Ectodermal cell (in vitro differentiated cells): ENCODE measurements at regions not wholly inside any gene's neighbourhood (a gene's known extent, or its start where the extent isn't known, plus 50 kb on each side); places are given as distances from the start of the nearest gene placed in this dataset.

Experiments used
- H3K27ac ChIP-seq: 2 replicates; pipeline ENCODE4 v1.7.0; 2013; ENCODE audit warnings: mild to moderate bottlenecking, low read depth, low read length; ENCODE audit not compliant: insufficient read depth, poor library complexity, severe bottlenecking
- H3K27me3 ChIP-seq: 2 replicates; pipeline ENCODE4 v1.7.0; 2013; ENCODE audit warnings: mild to moderate bottlenecking, low read length; ENCODE audit not compliant: insufficient read depth, control insufficient read depth, poor library complexity, severe bottlenecking
- H3K36me3 ChIP-seq: one replicate; pipeline ENCODE4 v1.7.0; 2013; ENCODE audit warnings: low read length; ENCODE audit not compliant: control insufficient read depth, insufficient read depth
- H3K4me1 ChIP-seq: one replicate; pipeline ENCODE4 v1.7.0; 2013; ENCODE audit warnings: low read length; ENCODE audit not compliant: control insufficient read depth, insufficient read depth
- H3K4me3 ChIP-seq: 2 replicates; pipeline ENCODE4 v1.7.0; 2013; ENCODE audit warnings: low read depth, low read length, control low read depth; ENCODE audit not compliant: insufficient read depth
- H3K9me3 ChIP-seq: 2 replicates; pipeline ENCODE4 v1.7.0; 2013; ENCODE audit warnings: mild to moderate bottlenecking, low read length, moderate library complexity; ENCODE audit not compliant: control insufficient read depth
- WGBS, 2 experiments: methylation state at CpG; one replicate each; pipeline ENCODE4 v1.1.7; 2013; ENCODE audit warnings: missing lambda C conversion rate in 2 of 2; 5-methylcytosine and 5-hydroxymethylcytosine counted together

DNA sequence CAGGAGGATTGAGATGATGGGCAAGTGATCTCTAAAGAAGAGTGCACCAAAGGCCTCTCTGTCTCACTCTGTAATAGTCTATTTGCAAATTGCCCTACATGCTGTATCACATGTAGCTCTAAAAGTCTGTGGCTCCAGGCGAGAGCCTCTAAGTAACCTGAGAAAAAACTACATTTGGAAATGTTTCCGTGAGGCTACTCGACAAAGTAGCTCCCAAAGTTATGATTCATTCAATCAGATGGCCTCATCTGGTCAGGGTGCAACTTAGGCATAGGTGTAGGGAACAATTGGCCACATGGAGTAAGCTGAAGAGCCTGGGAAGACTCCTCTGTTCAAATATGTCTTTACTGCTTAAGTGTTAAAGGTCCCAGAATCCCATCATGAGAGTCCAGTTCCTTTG is 155.4 kb upstream of the PLEKHG7 start:
- 92 to 95% methylated on average over 3 of the region's 3 CpGs for WGBS, 2 experiments
- no peak overlapping the region for H3K4me3 ChIP-seq

DNA sequence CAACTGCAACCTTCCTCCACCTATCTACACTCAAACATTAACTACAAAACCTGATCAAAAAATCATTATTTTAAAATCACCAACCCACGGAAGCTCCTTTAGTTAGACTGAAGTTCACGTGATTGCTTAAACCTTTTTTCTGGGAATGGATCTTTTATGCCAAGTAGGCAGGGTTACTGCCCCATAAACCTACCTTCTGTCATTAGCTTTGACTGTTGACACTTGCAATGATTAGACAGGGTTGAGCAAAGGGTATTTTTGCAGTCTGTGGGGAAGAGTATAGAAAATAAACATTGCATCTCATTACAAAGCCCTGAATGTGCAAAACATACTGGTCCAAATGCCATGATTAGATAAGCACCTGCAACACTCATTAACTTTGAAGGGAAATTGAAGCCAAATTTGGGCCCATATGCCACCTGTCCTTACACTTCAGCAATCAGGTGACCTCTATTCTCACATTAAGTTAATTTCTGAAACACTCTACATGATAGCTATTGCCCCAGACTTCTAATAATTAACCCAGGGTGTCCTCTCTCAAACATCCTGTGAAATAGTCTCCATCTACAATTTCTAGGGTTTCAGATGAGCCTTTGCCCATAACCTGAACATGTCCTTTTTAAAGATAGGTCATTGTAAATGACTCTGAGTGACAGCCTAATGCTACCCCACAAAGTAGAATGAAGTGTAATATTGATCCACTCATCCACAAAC is 156.0 kb upstream of the PLEKHG7 start:
- WGBS, 2 experiments: 89 to 97% methylated on average over 2 of the region's 2 CpGs
- H3K36me3 ChIP-seq: no peaks in the 10 kb centered on the region
- H3K9me3 ChIP-seq: no peaks in the 10 kb centered on the region
- H3K27ac ChIP-seq: no peak overlapping the region
- H3K4me1 ChIP-seq: no peaks in the 10 kb centered on the region
- H3K27me3 ChIP-seq: no peaks in the 10 kb centered on the region
- H3K4me3 ChIP-seq: no peak overlapping the region

More for the DNA sequence above, 155.4 kb upstream of the PLEKHG7 start:
- Histone ChIP-seq H3K27ac (no peak overlapping the region), H3K27me3 (no peaks in the 10 kb centered on the region), H3K9me3 (no peaks in the 10 kb centered on the region), H3K4me1 (no peaks in the 10 kb centered on the region), H3K36me3 (no peaks in the 10 kb centered on the region)

DNA sequence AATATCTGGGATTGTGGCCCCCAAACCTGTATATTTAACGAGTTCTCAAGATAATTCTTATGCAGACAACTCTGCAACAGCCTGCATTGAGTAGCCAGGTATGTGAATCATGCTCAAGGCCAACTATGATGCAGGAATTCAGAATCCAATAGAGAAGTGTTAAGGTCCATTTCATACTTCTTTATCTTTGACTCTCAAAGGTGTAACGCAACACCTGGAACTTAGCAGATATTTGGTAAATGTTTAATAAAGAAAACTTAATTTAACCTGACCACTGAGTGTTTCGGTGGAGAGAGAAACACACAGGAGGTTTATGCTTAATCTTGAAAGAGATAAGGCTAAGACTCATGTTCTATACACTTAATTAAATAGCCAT is 156.5 kb upstream of the PLEKHG7 start:
- no peaks in the 10 kb centered on the region for H3K36me3 ChIP-seq
- no peak overlapping the region for H3K27ac ChIP-seq
- H3K27me3 ChIP-seq: no peaks in the 10 kb centered on the region
- H3K4me1 ChIP-seq: no peaks in the 10 kb centered on the region
- H3K4me3 ChIP-seq: no peak overlapping the region
- 60 to 79% methylated on average over 1 to 3 of the region's 3 CpGs for whole genome bisulfite sequencing, 2 experiments
- no peaks in the 10 kb centered on the region for H3K9me3 ChIP-seq

DNA sequence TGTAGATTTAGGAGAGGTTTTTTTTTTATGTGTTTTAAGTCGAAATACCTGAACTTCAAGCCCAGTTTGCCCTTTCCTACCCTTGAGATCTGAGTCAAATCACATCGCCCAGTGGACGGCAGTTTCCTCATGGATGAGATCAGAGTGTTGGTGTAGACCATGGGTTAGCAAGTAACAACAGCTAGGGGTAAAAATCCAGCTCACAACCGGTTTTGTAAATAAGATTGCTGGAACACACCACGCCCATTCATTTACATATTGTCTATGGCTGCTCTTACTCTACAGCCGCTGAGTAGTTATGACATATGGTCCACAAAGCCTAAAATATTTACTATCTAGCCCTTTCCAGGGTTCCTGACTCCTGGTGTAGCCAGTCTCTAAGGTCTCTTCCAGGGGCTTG is 158.5 kb upstream of the PLEKHG7 start:
- no peak overlapping the region for H3K4me3 ChIP-seq
- 85 to 86% methylated on average over 5 to 6 of the region's 6 CpGs for WGBS, 2 experiments
- H3K27ac ChIP-seq: no peak overlapping the region

DNA sequence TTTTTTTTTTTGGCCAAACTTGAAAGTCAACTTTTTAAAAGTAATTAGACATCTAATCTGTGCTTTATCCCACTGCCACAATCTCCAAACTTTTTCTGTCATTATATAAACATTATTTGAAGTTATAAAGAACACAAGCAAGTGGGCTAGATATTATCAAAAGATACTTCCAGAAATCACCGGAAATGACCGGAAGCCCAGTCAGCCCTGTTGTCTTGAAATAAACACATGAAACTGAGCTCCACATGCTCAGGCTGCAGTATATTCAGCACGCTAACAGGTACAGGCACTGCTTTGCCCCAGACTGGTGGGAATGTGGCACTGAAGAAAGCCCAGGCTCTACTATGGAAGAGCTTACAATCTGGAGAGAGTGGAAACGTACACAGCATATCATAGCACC is 158.9 kb upstream of the PLEKHG7 start:
- H3K9me3 ChIP-seq: no peaks in the 10 kb centered on the region
- H3K36me3 ChIP-seq: no peaks in the 10 kb centered on the region
- H3K27ac ChIP-seq: no peak overlapping the region
- 93% methylated on average over 4 of the region's 4 CpGs for WGBS, 2 experiments
- peaks cover 8% of the 10 kb centered on the region for H3K4me1 ChIP-seq
- no peaks in the 10 kb centered on the region for H3K27me3 ChIP-seq
- H3K4me3 ChIP-seq: no peak overlapping the region

More for the DNA sequence above, 158.5 kb upstream of the PLEKHG7 start:
- Histone ChIP-seq H3K4me1 (peaks cover 8% of the 10 kb centered on the region), H3K36me3 (no peaks in the 10 kb centered on the region), H3K9me3 (no peaks in the 10 kb centered on the region), H3K27me3 (no peaks in the 10 kb centered on the region)

DNA sequence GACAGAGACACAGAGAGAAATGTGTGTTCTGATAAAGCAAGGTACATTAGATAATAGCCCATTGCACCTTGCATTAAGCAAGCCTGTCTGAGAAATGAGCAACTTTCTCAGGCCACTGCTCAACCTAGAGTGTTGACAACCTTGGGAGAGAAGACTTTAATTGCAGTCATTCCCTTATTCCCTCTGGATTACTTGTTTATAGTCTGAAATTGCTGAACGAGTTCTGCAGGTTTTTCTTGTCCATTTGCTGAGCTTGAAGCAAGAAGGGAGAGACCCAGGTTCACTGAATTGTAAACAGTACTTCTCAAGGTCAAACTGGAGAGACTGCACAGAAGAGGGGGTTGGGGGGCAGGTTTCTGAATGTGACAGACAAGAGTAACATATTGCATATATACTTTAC is 159.4 kb upstream of the PLEKHG7 start:
- H3K9me3 ChIP-seq: no peaks in the 10 kb centered on the region
- WGBS, 2 experiments: 83 to 100% methylated on average over 1 of the region's 1 CpG
- peaks cover 8% of the 10 kb centered on the region for H3K4me1 ChIP-seq
- no peak overlapping the region for H3K27ac ChIP-seq
- H3K4me3 ChIP-seq: no peak overlapping the region
- H3K27me3 ChIP-seq: no peaks in the 10 kb centered on the region
- H3K36me3 ChIP-seq: no peaks in the 10 kb centered on the region

DNA sequence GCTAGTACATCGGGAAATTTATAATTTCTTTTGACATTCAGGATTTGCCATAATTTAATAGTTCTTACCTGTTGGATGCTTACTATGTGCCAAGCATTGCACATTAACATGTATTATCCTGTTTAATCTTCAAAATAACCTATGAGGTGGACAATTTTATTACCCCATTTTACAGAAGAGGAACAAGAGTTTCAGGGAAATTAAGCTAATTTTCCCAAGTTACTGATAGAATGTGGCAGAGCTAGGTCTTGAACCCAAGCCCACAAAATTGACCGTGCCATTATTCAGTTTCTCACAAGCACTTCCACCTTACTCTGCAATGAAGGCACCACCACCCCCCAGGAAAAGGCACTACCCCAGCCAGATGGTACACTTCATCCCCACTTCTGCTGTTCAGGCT is 161.1 kb upstream of the PLEKHG7 start:
- Histone ChIP-seq H3K36me3 (no peaks in the 10 kb centered on the region), H3K4me3 (no peak overlapping the region), H3K4me1 (peaks cover 8% of the 10 kb centered on the region), H3K9me3 (no peaks in the 10 kb centered on the region), H3K27ac (no peak overlapping the region), H3K27me3 (no peaks in the 10 kb centered on the region)
- WGBS, 2 experiments: 90 to 98% methylated on average over 2 of the region's 2 CpGs

DNA sequence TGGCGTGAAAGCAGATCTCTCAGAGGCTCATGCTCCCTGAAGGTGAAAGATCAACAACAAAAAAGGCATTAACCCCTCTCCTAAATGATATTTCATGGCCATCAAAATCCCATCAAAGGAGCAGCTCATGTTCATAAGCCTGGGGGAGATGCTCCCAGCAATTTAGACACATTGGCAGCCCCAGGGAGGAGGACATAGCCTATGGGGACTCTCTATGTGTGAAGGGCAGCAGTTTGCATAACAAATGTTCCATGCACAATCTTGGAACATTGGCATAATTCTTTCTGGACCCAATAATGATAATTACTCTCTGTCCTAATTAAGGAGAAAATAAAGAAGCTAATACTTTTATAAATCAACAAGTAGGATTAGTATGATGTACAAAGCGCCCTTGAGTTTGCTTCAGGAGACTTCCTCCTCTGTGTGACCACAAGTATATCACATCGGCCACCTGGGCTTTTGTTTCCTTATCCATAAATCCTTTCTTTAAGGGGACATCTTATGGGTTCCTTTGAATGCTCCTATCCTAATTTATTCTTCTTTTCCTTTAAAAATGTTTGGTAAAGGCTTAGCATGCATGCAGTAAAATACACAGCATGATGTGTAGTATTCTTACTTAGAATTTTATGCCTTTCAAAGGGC is 161.9 kb upstream of the PLEKHG7 start:
- Histone ChIP-seq H3K4me3 (no peak overlapping the region), H3K9me3 (no peaks in the 10 kb centered on the region), H3K27ac (no peak overlapping the region), H3K36me3 (no peaks in the 10 kb centered on the region), H3K4me1 (peaks cover 8% of the 10 kb centered on the region), H3K27me3 (no peaks in the 10 kb centered on the region)
- 80 to 85% methylated on average over 3 of the region's 3 CpGs for WGBS, 2 experiments

DNA sequence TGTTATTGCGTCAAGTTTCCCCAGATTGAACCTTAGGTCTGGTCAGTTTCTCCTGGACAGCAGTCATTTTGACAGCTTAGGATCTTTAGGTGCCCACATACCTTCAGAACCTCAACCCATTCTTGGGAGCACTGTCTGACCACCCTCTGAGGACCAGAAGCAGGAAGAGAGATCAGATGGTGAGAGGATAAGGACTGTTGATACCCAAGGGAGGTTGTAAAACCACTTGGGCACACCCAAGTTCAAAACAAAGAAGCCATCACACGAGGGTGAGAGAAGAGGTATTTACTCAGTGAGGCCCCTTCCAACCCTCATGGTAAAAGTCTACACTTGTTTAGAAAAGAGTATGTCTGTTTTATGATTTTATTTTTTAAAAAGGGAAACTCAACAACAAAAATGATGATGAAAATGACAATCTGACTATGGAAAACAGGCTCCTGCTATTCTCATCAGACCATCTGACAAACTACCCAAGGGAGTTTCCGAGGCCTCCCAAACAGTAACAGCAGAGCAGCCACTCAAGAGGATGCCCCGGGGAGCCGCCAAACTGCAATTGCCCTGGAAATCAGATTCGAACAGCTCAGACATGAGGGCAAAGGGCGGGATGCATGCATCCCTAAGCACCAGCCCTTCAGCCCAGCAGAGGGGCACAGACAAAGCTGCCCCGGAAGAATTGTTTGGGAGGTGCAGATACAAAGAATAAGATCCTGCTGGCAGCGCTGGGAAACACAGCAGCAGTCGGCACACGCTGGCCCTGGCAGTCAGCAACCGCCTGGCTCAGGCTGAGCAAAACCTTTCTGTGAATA is 162.6 kb upstream of the PLEKHG7 start:
- no peaks in the 10 kb centered on the region for H3K9me3 ChIP-seq
- no peaks in the 10 kb centered on the region for H3K27me3 ChIP-seq
- peaks cover 8% of the 10 kb centered on the region for H3K4me1 ChIP-seq
- H3K27ac ChIP-seq: no peak overlapping the region
- H3K36me3 ChIP-seq: no peaks in the 10 kb centered on the region
- no peak overlapping the region for H3K4me3 ChIP-seq
- WGBS, 2 experiments: 37 to 42% methylated on average over 11 to 12 of the region's 12 CpGs

DNA sequence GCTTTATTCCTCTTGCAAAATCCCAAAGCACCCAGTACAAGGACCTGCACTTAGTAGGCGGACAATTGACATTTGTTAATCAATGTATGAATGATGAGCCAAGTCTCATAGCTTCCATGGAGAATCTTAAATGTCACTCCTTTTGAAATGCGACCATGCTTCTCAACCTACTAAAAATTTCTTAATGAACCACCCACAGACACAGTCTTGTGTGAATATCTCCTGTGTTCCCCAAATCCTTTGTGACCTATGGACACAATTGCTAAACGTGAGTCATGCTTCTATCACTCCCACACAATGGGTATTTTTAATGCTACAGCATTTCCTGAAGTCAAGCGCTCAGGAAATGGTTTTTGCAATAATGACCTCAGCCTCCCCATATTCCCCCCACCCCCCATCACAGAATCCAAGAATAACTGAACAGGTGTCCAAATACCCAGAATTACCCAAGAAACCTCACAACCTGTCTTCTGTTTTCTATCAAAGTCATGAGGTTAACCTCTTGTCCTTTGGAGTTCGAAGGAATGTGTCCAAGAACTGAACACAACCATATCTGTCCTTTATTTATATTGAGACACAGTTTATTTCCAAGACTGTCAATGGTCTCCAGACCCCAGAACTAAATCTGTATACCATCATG is 163.6 kb upstream of the PLEKHG7 start:
- H3K4me3 ChIP-seq: no peak overlapping the region
- WGBS, 2 experiments: 90 to 95% methylated on average over 5 of the region's 5 CpGs
- no peak overlapping the region for H3K27ac ChIP-seq
- H3K9me3 ChIP-seq: no peaks in the 10 kb centered on the region
- H3K4me1 ChIP-seq: peaks cover 8% of the 10 kb centered on the region
- H3K27me3 ChIP-seq: no peaks in the 10 kb centered on the region
- H3K36me3 ChIP-seq: no peaks in the 10 kb centered on the region
